HepG2 (cell line): ENCODE measurements at regions not wholly inside any gene's neighbourhood (a gene's known extent, or its start where the extent isn't known, plus 50 kb on each side); places are given as distances from the start of the nearest gene placed in this dataset.

ENCODE experiments used
- ATAC-seq: fragments of 200-7000 bp; cut with Tn5 transposase; 3 replicates; pipeline ENCODE4 v1.9.1; 2020; ENCODE audit warnings: mild to moderate bottlenecking, moderate library complexity
- BruUV-seq: library from RNA; stranded (reverse); fragments of 400-500 nt; replicated peaks from 2 replicates; lab custom pipeline; 2021; lab: Mats Ljungman, UMichigan
- CTCF ChIA-PET: fragments of 300-600 bp; formaldehyde crosslinking; extraction: SDS; loops from one replicate; lab custom pipeline; 2021; ENCODE audit warnings: low total read pairs, inconsistent platforms, low intra/inter-chr PET ratio; lab: Yijun Ruan, JAX
- POLR2A ChIA-PET: fragments of 350-600 bp; sonication (Branson Sonifier 250); formaldehyde crosslinking; loops from one replicate; lab custom pipeline; 2020; ENCODE audit warnings: antibody characterized with exemption, inconsistent platforms; lab: Yijun Ruan, JAX
- DNase-seq: peaks from one replicate; pipeline ENCODE4 v3.0.0-alpha.2; 2015; ENCODE audit warnings: low spot score
- FAIRE-seq: peaks from 3 replicates; lab custom pipeline; 2011; peaks lifted over from hg19 to GRCh38; lab: Jason Lieb, UNC
- H2AFZ ChIP-seq: one replicate; pipeline ENCODE4 v1.6.1; 2011; ENCODE audit warnings: low read length, inconsistent platforms
- H3K27ac ChIP-seq: fragments of 300-600 bp; 3 replicates; pipeline ENCODE4 v1.8.0; 2011; ENCODE audit warnings: mixed run types, mild to moderate bottlenecking, mixed read lengths, low read length, inconsistent platforms; ENCODE audit not compliant: insufficient read depth; ENCODE audit errors: extremely low read length
- H3K27me3 ChIP-seq, 2 experiments: fragments of 200-600 bp in 1 of 2; 2 replicates in 1 of 2; 3 replicates in 1 of 2; pipeline versions ENCODE4 v1.6.0 to v1.8.0; 2011; ENCODE audit warnings: low read length in 2 of 2, mild to moderate bottlenecking in 2 of 2, moderate library complexity in 2 of 2, inconsistent platforms in 1 of 2; ENCODE audit not compliant: insufficient read depth in 2 of 2, control insufficient read depth in 1 of 2
- H3K36me3 ChIP-seq, 2 experiments: fragments of 200-600 bp in 1 of 2; replicated peaks in 1 of 2; 2 replicates in 1 of 2; 3 replicates in 1 of 2; pipeline versions ENCODE4 v1.5.1 to v1.8.0; 2011; ENCODE audit warnings: low read length in 2 of 2, inconsistent platforms in 1 of 2; ENCODE audit not compliant: insufficient read depth in 2 of 2, control insufficient read depth in 1 of 2
- H3K4me1 ChIP-seq: 2 replicates; pipeline ENCODE4 v1.5.1; 2012; ENCODE audit warnings: low read length, inconsistent platforms; ENCODE audit not compliant: insufficient read depth
- H3K4me2 ChIP-seq: 2 replicates; pipeline ENCODE4 v1.6.0; 2011; ENCODE audit warnings: low read depth, low read length, inconsistent platforms
- H3K4me3 ChIP-seq, 3 experiments: fragments of 200-600 bp in 1 of 3; sonication (generic), shearing (Covaris generic) in 1 of 3; replicated peaks in 1 of 3; 2 replicates each; pipeline ENCODE4 v1.5.1; 2011 to 2016; ENCODE audit warnings: low read length in 3 of 3, inconsistent platforms in 2 of 3, low read depth in 2 of 3, mild to moderate bottlenecking in 2 of 3, control low read depth in 1 of 3, mixed read lengths in 1 of 3; ENCODE audit not compliant: insufficient read depth in 1 of 3
- H3K79me2 ChIP-seq: one replicate; pipeline ENCODE4 v1.6.1; 2011; ENCODE audit warnings: low read length, inconsistent platforms; ENCODE audit not compliant: insufficient read depth
- H3K9ac ChIP-seq: 2 replicates; pipeline ENCODE4 v1.6.0; 2011; ENCODE audit warnings: mild to moderate bottlenecking, low read depth, low read length, inconsistent platforms; ENCODE audit not compliant: insufficient read depth
- H3K9me3 ChIP-seq: 2 replicates; pipeline ENCODE4 v1.5.1; 2012; ENCODE audit warnings: mild to moderate bottlenecking, low read length
- H4K20me1 ChIP-seq: 2 replicates; pipeline ENCODE4 v1.6.0; 2011; ENCODE audit warnings: inconsistent platforms, mild to moderate bottlenecking, low read length, moderate library complexity; ENCODE audit not compliant: insufficient read depth
- ARNT ChIP-seq: fragments of 450-650 bp; IDR thresholded peaks from 2 replicates; pipeline ENCODE4 v1.6.1; 2017
- ATF7-NPFF ChIP-seq: sonication (generic); formaldehyde crosslinking; IDR thresholded peaks from 2 replicates; pipeline ENCODE4 v1.8.1; 2023; ENCODE audit warnings: mild to moderate bottlenecking, low read depth, missing genetic modification reagents, moderate library complexity
- HOMEZ ChIP-seq: IDR thresholded peaks from 2 replicates; pipeline ENCODE4 v1.6.1; 2016; ENCODE audit warnings: low read depth
- MLXIP ChIP-seq: sonication (generic); formaldehyde crosslinking; IDR thresholded peaks from 2 replicates; pipeline ENCODE4 v1.9.0; 2021; ENCODE audit warnings: missing genetic modification reagents, borderline replicate concordance
- NKX3-1 ChIP-seq: sonication (generic); formaldehyde crosslinking; IDR thresholded peaks from 2 replicates; pipeline ENCODE4 v1.5.0; 2020; ENCODE audit warnings: missing genetic modification reagents
- PLRG1 ChIP-seq: fragments of 450-650 bp; conservative IDR thresholded peaks from 2 replicates; pipeline ENCODE4 v1.6.1; 2016
- YEATS4 ChIP-seq: sonication (generic); formaldehyde crosslinking; IDR thresholded peaks from 2 replicates; pipeline ENCODE4 v1.4.0; 2020; ENCODE audit warnings: missing genetic modification reagents, borderline replicate concordance
- ZKSCAN5 ChIP-seq: sonication (generic); formaldehyde crosslinking; IDR thresholded peaks from 2 replicates; pipeline ENCODE4 v1.5.1; 2020; ENCODE audit warnings: mild to moderate bottlenecking, missing genetic modification reagents
- ZNF121 ChIP-seq: sonication (generic); formaldehyde crosslinking; IDR thresholded peaks from 2 replicates; pipeline ENCODE4 v1.5.0; 2020; ENCODE audit warnings: mild to moderate bottlenecking, missing genetic modification reagents
- ZNF362 ChIP-seq: sonication (generic); formaldehyde crosslinking; IDR thresholded peaks from 2 replicates; pipeline ENCODE4 v1.4.0; 2020; ENCODE audit warnings: missing genetic modification reagents, mild to moderate bottlenecking, borderline replicate concordance
- ZNF598 ChIP-seq: sonication (generic); formaldehyde crosslinking; IDR thresholded peaks from 2 replicates; pipeline ENCODE4 v1.5.1; 2020; ENCODE audit warnings: mild to moderate bottlenecking, missing genetic modification reagents, borderline replicate concordance
- WGBS: methylation state at CpG from one replicate; pipeline ENCODE4 v1.1.6; 2017; ENCODE audit warnings: low lambda C conversion rate; 5-methylcytosine and 5-hydroxymethylcytosine counted together
- in situ Hi-C: cut with HindIII; loops from 2 replicates; pipeline ENCODE4 v1.10.0; 2017; ENCODE audit warnings: low pct_unique_long_range_greater_than_20kb; ENCODE audit not compliant: extremely low pct_ligation_motif_present
- intact Hi-C: fragments of 100-400 bp; cut with micrococcal nuclease; formaldehyde crosslinking; loops from one replicate; pipeline ENCODE4 v1.10.0; 2022; ENCODE audit not compliant: unreplicated experiment

- WGBS, result 97% methylated on average over 14 of the region's 14 CpGs
These were observed 94.6 kb downstream of the NCOR2 start for GRCh38 chr12:124472690-124473279.

More at GRCh38 chr12:124472690-124473279, 94.6 kb downstream of the NCOR2 start:
- ChIA-PET CTCF (no interaction called here), POLR2A (no interaction called here)
- Histone ChIP-seq H3K79me2 (no peaks in the 10 kb centered on the region), H3K9ac (no peak overlapping the region), H3K9me3 (peaks cover 10% of the 10 kb centered on the region; the same call in 1 of the 2 replicates), H3K36me3 (peaks cover 16 to 65% of the 10 kb centered on the region in 2 experiments; a peak in 4 of 5 replicates), H4K20me1 (0 out of 2 replicates have a peak, but pooled peaks cover 3% of the 10 kb centered on the region), H3K4me1 (no peaks in the 10 kb centered on the region), H3K4me2 (no peak overlapping the region), H2AFZ (no peak overlapping the region), H3K4me3 (no peak overlapping the region), H3K27me3 (no peaks in the 10 kb centered on the region), H3K27ac (no peak overlapping the region)
- in situ Hi-C loops, result no loop called here
- intact Hi-C loops, result no loop called here
- BruUV-seq, result no TSS peak
- FAIRE-seq (no peak), DNase-seq (no peak), ATAC-seq (no peak)
- TF ChIP-seq PLRG1 (no peak), ZNF598 (CRISPR knock-in tag) (no peak), HOMEZ (CRISPR knock-in tag) (no peak), ZNF362 (CRISPR knock-in tag) (no peak), ZKSCAN5 (CRISPR knock-in tag) (no peak), ATF7-NPFF (CRISPR knock-in tag) (no peak), MLXIP (CRISPR knock-in tag) (no peak), ARNT (no peak), YEATS4 (CRISPR knock-in tag) (no peak), ZNF121 (CRISPR knock-in tag) (no peak), NKX3-1 (no peak)
